Activated T-cell treated with anti-CD3 and anti-CD28 coated beads, Interleukin-2, amount 50 U/mL, for 24 hours (primary cell): ENCODE measurements at regions not wholly inside any gene's neighbourhood (a gene's known extent, or its start where the extent isn't known, plus 50 kb on each side); places are given as distances from the start of the nearest gene placed in this dataset.

Experiments used
- DNase-seq: peaks from one replicate; pipeline ENCODE4 v3.0.0-alpha.2; 2020
- H3K27ac Mint-ChIP-seq: 2 replicates; pipeline ENCODE4 v1.8.0; 2020; ENCODE audit warnings: mild to moderate bottlenecking, mixed read lengths
- H3K27me3 Mint-ChIP-seq: 2 replicates; pipeline ENCODE4 v1.8.0; 2020; ENCODE audit warnings: mixed read lengths
- H3K36me3 Mint-ChIP-seq: 2 replicates; pipeline ENCODE4 v1.8.0; 2020; ENCODE audit warnings: low read depth, mixed read lengths
- H3K4me1 Mint-ChIP-seq: 2 replicates; pipeline ENCODE4 v1.8.0; 2020; ENCODE audit warnings: low read depth, mixed read lengths
- H3K4me3 Mint-ChIP-seq: 2 replicates; pipeline ENCODE4 v1.8.0; 2020; ENCODE audit warnings: mild to moderate bottlenecking, moderate library complexity, mixed read lengths
- H3K9me3 Mint-ChIP-seq: 2 replicates; pipeline ENCODE4 v1.8.0; 2020; ENCODE audit warnings: mixed read lengths

DNA sequence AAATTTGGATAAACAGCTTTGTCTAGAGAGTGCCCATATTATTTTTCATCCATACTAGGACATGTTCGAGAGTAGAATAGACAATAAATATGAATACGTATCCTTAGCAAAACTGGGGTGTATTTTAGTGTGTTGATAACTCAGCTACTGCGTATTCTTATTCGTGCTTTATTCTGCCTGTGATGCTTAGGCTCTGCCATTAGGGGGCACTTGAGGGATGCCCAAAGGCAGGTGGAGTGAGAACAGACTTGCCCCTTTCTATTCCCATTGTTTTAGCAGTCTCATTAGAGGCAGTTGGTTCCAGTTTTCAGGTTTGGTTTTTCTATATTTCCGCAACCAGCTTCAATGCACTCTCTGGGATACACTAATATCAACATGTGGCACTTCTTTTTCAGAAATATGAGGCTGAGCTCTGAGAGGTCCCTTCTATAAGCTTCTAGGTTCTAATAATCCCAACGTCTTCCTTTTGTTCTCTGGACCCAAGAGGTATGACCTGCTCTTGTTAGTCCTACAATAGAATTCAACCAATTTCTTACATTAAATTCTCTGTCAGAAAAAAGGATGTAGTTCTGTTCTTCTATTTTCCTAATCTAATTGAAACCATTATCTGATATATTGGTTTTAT lies 985.7 kb upstream of the FBXO33 start:
- DNase-seq = no peak
- Mint-ChIP-seq H3K27ac (no peak overlapping the region), H3K36me3 (no peaks in the 10 kb centered on the region), H3K9me3 (no peaks in the 10 kb centered on the region), H3K4me3 (no peak overlapping the region), H3K27me3 (no peaks in the 10 kb centered on the region), H3K4me1 (no peaks in the 10 kb centered on the region)

DNA sequence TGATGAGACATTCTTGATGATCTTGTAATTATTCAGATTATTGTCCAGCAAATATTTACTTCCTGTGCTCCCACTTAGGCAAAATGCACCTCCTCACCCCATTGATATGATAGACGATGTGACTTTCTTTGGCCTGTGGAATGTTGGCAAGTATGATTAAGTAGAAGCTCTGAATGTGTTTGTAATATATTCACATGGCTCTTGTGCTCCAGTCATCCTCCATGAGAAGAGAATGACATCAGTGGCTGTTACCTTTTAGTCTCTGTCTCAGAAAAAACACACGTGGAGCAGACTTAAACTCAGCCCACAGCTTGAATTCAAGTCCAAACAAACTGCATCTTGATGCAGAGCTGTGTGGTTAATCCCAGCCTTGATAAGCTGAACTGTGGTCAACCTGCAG lies 984.3 kb upstream of the FBXO33 start:
- Mint-ChIP-seq H3K27me3 (no peaks in the 10 kb centered on the region), H3K4me3 (no peak overlapping the region), H3K36me3 (no peaks in the 10 kb centered on the region), H3K27ac (no peak overlapping the region), H3K9me3 (no peaks in the 10 kb centered on the region), H3K4me1 (no peaks in the 10 kb centered on the region)
- DNase-seq = no peak

DNA sequence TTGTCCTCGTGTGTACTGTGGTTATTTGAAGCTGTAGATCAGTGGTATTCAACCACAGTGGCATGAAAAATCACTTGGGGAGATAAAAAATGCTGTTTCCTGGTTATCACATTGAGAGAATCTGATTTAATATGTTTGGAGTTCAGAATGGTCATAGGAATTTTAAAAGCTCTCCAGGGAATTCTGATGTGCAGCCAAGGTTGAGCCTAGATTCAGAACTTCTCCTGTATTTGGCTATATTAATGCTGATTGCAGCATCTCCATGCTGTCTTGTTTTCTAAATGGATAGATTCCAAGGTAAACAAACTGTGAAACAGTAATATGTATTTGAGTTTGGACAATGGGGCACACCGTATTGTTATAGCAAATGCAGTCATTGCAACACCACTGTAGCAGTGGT lies 982.2 kb upstream of the FBXO33 start:
- H3K4me1 Mint-ChIP-seq = no peaks in the 10 kb centered on the region
- H3K27me3 Mint-ChIP-seq = no peaks in the 10 kb centered on the region
- no peak overlapping the region for H3K4me3 Mint-ChIP-seq
- H3K27ac Mint-ChIP-seq = no peak overlapping the region
- no peak for DNase-seq
- no peaks in the 10 kb centered on the region for H3K9me3 Mint-ChIP-seq
- no peaks in the 10 kb centered on the region for H3K36me3 Mint-ChIP-seq

DNA sequence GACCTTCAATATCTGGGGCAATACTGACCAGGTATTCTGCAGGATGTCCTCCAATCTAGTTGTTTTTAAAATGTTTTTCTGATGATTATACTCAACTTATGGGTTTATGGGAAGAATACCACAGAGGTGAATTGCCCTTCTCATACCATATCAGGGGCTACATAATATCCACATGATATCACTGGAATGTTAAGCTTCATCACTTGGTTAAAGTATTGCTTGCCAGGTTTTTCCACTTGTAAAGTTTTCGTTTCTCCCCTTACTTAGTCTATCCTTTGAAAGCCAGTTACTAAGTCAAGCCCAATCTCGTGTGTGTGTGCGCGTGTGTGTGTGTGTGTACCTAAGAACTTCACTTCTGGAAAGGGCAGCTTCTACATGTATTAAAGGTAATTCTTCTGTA lies 980.9 kb upstream of the FBXO33 start:
- H3K4me3 Mint-ChIP-seq = no peak overlapping the region
- H3K9me3 Mint-ChIP-seq = no peaks in the 10 kb centered on the region
- H3K27ac Mint-ChIP-seq = no peak overlapping the region
- H3K4me1 Mint-ChIP-seq = no peaks in the 10 kb centered on the region
- DNase-seq = no peak
- no peaks in the 10 kb centered on the region for H3K36me3 Mint-ChIP-seq
- no peaks in the 10 kb centered on the region for H3K27me3 Mint-ChIP-seq

DNA sequence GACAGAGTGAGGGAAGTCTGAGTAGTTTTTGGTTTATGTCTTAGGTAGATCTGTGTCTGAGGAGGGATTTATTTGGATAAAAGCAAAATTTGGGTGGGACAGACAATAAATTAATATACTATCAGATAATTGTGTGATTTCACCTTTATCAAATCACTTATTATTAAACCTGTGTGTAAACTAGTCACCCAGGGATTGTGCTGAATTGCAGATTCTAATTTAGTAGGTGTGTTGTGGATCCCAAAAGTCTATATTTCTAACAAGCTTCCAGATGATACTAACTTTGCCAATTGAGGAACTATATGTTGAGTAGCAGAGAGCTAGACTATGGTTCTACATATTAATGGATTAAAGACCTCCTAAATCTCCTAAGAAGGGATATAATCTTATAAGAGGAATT lies 978.5 kb upstream of the FBXO33 start:
- Mint-ChIP-seq H3K27me3 (no peaks in the 10 kb centered on the region), H3K36me3 (no peaks in the 10 kb centered on the region), H3K9me3 (peaks cover 19% of the 10 kb centered on the region), H3K27ac (no peak overlapping the region), H3K4me1 (no peaks in the 10 kb centered on the region), H3K4me3 (no peak overlapping the region)
- DNase-seq = no peak

DNA sequence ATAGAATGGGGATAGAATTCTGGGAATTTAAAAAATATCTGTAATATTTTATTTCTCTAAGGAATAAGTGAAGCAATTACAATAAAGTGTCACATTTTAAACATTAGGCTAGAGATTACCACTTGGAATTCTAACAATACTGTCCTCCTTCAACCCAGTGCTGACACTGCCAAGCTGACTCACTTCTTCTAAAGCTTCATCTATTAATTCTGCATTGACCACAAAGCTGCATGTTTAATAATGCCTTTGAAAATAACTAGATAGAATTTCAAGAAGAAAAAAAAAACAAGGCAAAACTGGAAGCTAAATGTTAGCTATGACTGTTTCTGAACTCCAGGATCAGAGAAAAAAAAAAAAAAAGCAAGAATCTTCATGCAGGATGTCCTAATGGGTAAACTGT lies 970.7 kb upstream of the FBXO33 start:
- no peak for DNase-seq
- Mint-ChIP-seq H3K27ac (no peak overlapping the region), H3K36me3 (no peaks in the 10 kb centered on the region)

DNA sequence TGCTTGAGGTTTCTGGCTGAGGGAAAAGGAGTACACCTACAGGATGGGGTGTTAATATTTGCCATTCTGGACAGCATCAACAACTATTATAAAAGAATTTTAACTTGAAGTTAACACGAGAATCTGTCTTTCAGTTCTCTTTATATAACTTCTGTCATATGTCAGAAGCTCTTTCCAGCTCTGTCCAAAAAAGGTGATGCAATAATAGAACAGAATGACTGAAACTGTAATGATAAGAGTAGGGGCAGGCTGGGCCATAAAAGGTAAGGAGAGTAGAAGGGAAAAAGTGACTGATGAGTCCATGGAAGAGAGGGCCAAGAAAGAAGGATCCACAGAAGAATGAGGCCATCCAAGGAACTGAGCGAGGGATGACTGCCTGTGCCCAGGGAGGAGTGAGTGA lies 966.7 kb upstream of the FBXO33 start:
- no peaks in the 10 kb centered on the region for H3K4me1 Mint-ChIP-seq
- no peak for DNase-seq
- H3K36me3 Mint-ChIP-seq = no peaks in the 10 kb centered on the region
- H3K9me3 Mint-ChIP-seq = peaks cover 4% of the 10 kb centered on the region
- H3K4me3 Mint-ChIP-seq = no peak overlapping the region
- H3K27ac Mint-ChIP-seq = no peak overlapping the region
- H3K27me3 Mint-ChIP-seq = no peaks in the 10 kb centered on the region

More for the DNA sequence above, 970.7 kb upstream of the FBXO33 start:
- no peak overlapping the region for H3K4me3 Mint-ChIP-seq
- no peaks in the 10 kb centered on the region for H3K27me3 Mint-ChIP-seq
- H3K9me3 Mint-ChIP-seq = peaks cover 25% of the 10 kb centered on the region
- no peaks in the 10 kb centered on the region for H3K4me1 Mint-ChIP-seq

DNA sequence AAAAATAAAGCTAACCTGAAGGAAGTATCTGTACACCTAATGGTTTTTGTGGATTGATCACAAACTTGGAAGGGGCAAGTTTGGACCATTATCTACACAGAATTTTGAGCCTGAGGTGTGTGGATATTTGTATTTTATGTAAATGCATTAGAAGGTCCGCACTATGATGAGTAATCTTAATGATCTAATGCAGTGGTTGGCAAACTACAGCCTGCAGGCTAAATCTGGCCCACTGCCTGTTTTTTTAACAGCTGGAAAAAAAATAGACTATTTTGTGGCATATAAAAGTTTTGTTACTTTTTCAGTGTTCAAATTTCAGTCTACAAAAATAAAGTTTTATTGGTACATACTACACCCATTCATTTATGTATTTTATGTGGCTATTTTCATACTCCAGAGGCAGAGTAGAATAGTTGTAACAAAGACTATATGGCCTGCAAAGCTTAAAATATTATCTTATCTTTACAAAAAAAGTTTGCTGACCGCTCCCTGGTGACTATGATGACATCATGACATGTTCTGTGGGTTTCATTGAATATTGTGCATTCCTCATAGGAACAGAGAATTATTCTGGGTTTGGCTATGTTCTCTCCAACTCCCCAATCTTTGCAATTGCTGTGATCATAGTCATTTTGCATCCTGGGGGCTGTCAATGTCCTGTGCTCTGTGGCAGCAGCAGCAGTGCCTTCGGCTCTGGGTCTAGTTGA lies 962.6 kb upstream of the FBXO33 start:
- Mint-ChIP-seq H3K9me3 (peaks cover 4% of the 10 kb centered on the region), H3K27ac (no peak overlapping the region), H3K4me1 (no peaks in the 10 kb centered on the region), H3K4me3 (no peak overlapping the region), H3K36me3 (no peaks in the 10 kb centered on the region), H3K27me3 (no peaks in the 10 kb centered on the region)
- DNase-seq = no peak

DNA sequence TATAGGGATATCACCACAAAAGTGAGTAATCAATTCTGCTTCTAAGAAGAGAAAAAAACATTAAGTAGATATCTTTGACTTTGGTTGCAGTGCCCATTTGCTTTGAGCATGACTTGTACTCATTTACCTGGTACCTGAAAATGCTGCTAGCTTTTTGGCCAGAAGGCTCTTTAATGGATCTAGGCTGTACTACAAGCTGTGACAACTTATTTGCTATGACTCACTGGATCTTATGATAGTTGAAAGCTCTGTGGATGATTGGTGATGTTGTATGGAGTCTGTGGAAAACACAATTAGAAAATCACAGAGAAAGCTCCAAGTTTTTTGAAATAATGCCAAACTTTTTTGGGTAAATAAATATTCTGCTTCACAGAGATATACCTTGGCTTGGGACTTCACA lies 960.9 kb upstream of the FBXO33 start:
- Mint-ChIP-seq H3K4me3 (no peak overlapping the region), H3K27me3 (no peaks in the 10 kb centered on the region), H3K9me3 (peaks cover 2% of the 10 kb centered on the region), H3K4me1 (no peaks in the 10 kb centered on the region), H3K27ac (no peak overlapping the region), H3K36me3 (no peaks in the 10 kb centered on the region)
- no peak for DNase-seq

DNA sequence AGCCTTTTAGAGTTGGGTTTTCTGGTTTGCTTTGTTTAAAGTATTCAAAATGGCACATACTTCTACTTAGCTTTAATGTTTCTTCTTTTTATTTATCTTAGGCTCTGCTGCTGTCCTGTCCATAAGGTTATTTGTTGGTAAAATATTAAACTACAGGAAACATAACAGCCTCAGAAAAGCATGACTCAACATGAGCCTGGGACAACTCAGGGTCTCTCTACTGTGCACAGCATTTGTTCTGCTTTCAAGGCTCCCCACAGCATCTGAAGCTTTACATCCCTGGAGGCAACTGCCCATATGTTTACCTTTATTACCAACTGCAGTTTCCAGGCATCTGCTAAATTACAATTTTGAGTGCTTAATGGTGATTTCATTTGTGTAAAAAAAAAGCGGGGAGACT lies 954.2 kb upstream of the FBXO33 start:
- Mint-ChIP-seq H3K36me3 (no peaks in the 10 kb centered on the region), H3K27me3 (no peaks in the 10 kb centered on the region), H3K4me1 (no peaks in the 10 kb centered on the region), H3K9me3 (no peaks in the 10 kb centered on the region), H3K4me3 (no peak overlapping the region), H3K27ac (no peak overlapping the region)
- no peak for DNase-seq

DNA sequence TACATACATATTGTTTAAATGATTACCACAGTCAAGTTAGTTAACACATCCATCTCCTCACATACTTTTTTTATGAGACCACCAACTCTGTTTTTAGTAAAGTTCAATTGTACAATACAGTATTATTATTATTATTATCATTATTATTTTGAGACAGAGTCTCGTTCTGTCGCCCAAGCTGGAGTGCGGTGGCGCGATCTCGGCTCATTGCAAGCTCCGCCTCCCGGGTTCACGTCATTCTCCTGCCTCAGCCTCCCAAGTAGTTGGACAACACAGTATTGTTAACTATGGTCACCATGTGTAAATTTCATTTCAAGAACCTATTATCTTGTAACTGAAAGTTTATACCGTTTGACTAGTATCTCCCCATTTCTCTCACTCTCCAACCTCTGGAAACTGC lies 942.0 kb upstream of the FBXO33 start:
- no peaks in the 10 kb centered on the region for H3K27me3 Mint-ChIP-seq
- H3K27ac Mint-ChIP-seq = no peak overlapping the region
- DNase-seq = no peak
- H3K9me3 Mint-ChIP-seq = no peaks in the 10 kb centered on the region
- H3K36me3 Mint-ChIP-seq = no peaks in the 10 kb centered on the region
- H3K4me3 Mint-ChIP-seq = no peak overlapping the region
- H3K4me1 Mint-ChIP-seq = no peaks in the 10 kb centered on the region

DNA sequence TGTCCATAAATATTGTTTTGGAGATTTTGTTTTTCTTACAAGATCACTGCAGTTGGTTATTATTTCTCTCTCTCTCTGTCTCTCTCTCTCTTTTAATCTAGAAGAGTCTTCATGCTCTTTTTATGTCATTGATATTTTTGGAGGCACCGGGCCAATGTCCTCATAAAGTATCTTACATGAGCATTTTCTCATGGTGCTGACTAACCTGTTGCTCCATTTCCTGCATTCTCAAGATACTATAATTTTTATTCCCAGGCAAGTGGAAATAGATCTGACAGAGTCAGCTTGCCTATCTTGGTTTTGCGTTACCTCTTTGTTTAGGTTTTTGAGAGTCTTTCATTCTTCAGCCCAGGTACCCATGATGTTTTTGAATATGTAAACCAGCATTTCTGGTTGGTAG lies 938.8 kb upstream of the FBXO33 start:
- Mint-ChIP-seq H3K4me1 (no peaks in the 10 kb centered on the region), H3K4me3 (no peak overlapping the region), H3K27ac (no peak overlapping the region), H3K27me3 (no peaks in the 10 kb centered on the region), H3K36me3 (no peaks in the 10 kb centered on the region), H3K9me3 (no peaks in the 10 kb centered on the region)
- DNase-seq = no peak

DNA sequence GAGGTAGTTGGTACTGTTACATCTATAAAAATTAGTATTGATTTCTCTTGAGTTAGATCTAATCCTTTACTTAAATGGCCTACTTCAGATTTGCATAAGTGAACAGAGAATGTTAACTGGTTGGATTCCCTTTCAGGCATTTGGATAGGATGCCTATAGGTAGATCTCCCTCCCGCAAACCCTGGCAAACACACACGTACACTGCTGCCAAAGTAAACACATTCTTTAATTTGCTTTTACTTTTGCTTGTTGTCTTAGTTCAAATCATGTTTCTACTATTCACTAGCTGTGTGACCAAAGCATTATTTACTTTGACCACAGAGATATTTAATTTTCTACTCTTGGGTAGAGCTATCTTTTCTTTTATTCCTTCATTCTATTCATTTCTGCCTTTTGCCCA lies 936.1 kb upstream of the FBXO33 start:
- Mint-ChIP-seq H3K9me3 (no peaks in the 10 kb centered on the region), H3K4me1 (peaks cover 3% of the 10 kb centered on the region), H3K27ac (no peak overlapping the region), H3K27me3 (no peaks in the 10 kb centered on the region), H3K4me3 (no peak overlapping the region), H3K36me3 (no peaks in the 10 kb centered on the region)
- no peak for DNase-seq

DNA sequence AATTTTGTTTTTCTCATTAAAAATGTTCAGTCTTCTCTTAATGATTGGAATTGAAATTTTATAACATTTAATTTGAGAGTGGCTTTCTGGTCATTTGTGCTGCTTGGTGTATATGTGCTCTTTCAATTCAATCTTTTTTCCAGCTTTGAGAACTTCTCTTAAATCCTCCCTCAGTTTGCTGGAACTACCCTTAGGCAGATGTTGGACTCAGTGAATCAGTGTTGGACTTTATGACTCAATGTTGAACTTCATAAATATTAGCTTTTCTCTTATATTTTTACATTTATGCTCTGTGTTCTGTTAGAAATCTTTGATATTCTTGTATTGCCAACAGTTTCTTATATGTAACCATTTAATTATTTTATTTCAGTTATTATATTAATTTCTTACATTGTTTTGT lies 935.5 kb upstream of the FBXO33 start:
- H3K36me3 Mint-ChIP-seq = no peaks in the 10 kb centered on the region
- DNase-seq = no peak
- no peaks in the 10 kb centered on the region for H3K27me3 Mint-ChIP-seq
- H3K9me3 Mint-ChIP-seq = no peaks in the 10 kb centered on the region
- peaks cover 3% of the 10 kb centered on the region for H3K4me1 Mint-ChIP-seq
- H3K4me3 Mint-ChIP-seq = no peak overlapping the region
- H3K27ac Mint-ChIP-seq = no peak overlapping the region

DNA sequence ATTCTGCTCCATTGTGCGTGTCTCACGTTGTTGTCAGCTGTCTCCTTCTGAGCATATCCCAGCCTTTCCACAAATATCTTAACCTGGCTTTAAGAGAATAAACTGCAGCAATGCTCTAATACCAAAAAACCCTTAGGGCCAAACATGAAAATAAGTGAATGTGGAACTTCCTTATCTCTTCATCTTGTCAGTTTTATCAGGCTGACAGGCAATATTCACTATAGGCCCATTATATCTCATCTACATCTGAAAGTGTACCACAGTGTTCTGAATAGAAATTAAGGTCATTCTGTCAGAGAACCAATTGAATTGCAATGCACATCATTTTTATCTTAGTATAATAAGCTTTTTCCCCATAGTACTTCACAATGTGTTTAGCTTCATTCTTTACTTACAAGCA lies 933.1 kb upstream of the FBXO33 start:
- H3K27me3 Mint-ChIP-seq = no peaks in the 10 kb centered on the region
- H3K27ac Mint-ChIP-seq = no peak overlapping the region
- H3K9me3 Mint-ChIP-seq = no peaks in the 10 kb centered on the region
- DNase-seq = no peak
- H3K36me3 Mint-ChIP-seq = no peaks in the 10 kb centered on the region
- H3K4me3 Mint-ChIP-seq = no peak overlapping the region
- peaks cover 3% of the 10 kb centered on the region for H3K4me1 Mint-ChIP-seq

DNA sequence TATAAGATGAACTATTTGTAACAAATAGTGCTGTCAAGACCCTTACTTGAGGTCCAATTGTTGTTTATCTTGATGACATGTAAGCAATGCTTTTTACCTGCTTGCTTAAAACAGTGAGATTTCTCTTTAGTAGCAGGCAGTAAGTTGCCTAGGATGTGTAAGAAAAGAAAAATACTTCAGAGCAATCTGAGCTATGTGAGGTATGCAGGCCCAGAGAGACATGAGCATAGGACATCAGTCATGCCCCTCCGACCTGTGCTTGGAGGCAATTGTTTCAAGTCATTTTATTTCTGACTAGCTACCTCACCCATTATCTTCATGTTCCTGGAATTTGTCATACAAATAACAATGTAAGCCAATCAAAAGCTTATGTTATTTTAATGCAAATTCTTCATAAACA lies 930.6 kb upstream of the FBXO33 start:
- H3K4me1 Mint-ChIP-seq = peaks cover 3% of the 10 kb centered on the region

More for the DNA sequence above, 930.6 kb upstream of the FBXO33 start:
- no peaks in the 10 kb centered on the region for H3K27me3 Mint-ChIP-seq
- DNase-seq = no peak
- no peaks in the 10 kb centered on the region for H3K36me3 Mint-ChIP-seq
- no peaks in the 10 kb centered on the region for H3K9me3 Mint-ChIP-seq
- H3K27ac Mint-ChIP-seq = no peak overlapping the region
- H3K4me3 Mint-ChIP-seq = no peak overlapping the region
